B cell (primary cell): ENCODE measurements at regions not wholly inside any gene's neighbourhood (a gene's known extent, or its start where the extent isn't known, plus 50 kb on each side); places are given as distances from the start of the nearest gene placed in this dataset.

ENCODE experiments used
- EZH2 ChIP-seq: IDR thresholded peaks from 2 replicates; pipeline ENCODE4 v1.6.1; 2012; ENCODE audit warnings: borderline replicate concordance, low read depth, mild to moderate bottlenecking, moderate library complexity, low read length; ENCODE audit not compliant: insufficient read depth, poor library complexity, severe bottlenecking
- TF ChIP-seq, protein P1 (sequence below): fragments of 200-600 bp; IDR thresholded peaks from one replicate; pipeline ENCODE4 v1.8.0; 2022; ENCODE audit warnings: antibody characterized with exemption, mild to moderate bottlenecking

DNA sequence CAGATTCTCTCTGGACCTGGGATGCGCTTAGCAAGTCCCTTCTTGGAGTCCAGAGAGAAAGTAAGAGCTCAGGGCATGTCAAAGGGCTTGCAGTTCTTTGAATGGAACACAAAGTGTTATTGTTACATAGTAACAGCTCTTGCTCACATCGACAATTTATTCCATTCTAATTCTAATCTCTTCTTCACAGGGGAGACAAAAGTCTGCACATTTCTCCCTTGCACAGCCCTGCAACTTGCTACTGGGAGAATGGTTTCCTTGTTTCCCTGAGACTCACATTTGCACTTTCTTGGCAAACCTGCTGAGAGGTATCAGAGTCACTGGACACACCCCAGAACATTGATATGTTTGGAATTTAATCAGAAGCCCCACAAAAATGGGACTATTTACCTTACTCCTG lies 209.9 kb upstream of the IGF1 start:
- TF ChIP-seq EZH2 = no peak
- TF ChIP-seq, protein P1, sequence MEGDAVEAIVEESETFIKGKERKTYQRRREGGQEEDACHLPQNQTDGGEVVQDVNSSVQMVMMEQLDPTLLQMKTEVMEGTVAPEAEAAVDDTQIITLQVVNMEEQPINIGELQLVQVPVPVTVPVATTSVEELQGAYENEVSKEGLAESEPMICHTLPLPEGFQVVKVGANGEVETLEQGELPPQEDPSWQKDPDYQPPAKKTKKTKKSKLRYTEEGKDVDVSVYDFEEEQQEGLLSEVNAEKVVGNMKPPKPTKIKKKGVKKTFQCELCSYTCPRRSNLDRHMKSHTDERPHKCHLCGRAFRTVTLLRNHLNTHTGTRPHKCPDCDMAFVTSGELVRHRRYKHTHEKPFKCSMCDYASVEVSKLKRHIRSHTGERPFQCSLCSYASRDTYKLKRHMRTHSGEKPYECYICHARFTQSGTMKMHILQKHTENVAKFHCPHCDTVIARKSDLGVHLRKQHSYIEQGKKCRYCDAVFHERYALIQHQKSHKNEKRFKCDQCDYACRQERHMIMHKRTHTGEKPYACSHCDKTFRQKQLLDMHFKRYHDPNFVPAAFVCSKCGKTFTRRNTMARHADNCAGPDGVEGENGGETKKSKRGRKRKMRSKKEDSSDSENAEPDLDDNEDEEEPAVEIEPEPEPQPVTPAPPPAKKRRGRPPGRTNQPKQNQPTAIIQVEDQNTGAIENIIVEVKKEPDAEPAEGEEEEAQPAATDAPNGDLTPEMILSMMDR = no peak
